Mesenchymal stem cell (in vitro differentiated cells and primary cell): ENCODE measurements at regions not wholly inside any gene's neighbourhood (a gene's known extent, or its start where the extent isn't known, plus 50 kb on each side); places are given as distances from the start of the nearest gene placed in this dataset.

Experiments used
- DNase-seq: peaks from one replicate; pipeline ENCODE4 v3.0.0-alpha.2; 2013
- H2AFZ ChIP-seq: one replicate; pipeline ENCODE4 v1.6.1; 2013; ENCODE audit warnings: low read depth, mild to moderate bottlenecking, control low read depth, inconsistent platforms, low read length, moderate library complexity
- H2AK5ac ChIP-seq: 2 replicates; pipeline ENCODE4 v1.6.1; 2013; ENCODE audit warnings: low read length, moderate library complexity, mild to moderate bottlenecking, inconsistent platforms; ENCODE audit not compliant: severe bottlenecking
- H2BK120ac ChIP-seq: one replicate; pipeline ENCODE4 v1.6.1; 2013; ENCODE audit warnings: low read depth, mild to moderate bottlenecking, inconsistent platforms, low read length, moderate library complexity
- H2BK12ac ChIP-seq, 2 experiments: one replicate each; pipeline ENCODE4 v1.6.1; 2013; ENCODE audit warnings: inconsistent platforms in 2 of 2, low read length in 2 of 2, mild to moderate bottlenecking in 2 of 2, moderate library complexity in 2 of 2, control low read depth in 1 of 2
- H2BK15ac ChIP-seq: one replicate; pipeline ENCODE4 v1.6.1; 2013; ENCODE audit warnings: mild to moderate bottlenecking, low read depth, inconsistent platforms; ENCODE audit not compliant: poor library complexity, severe bottlenecking
- H2BK5ac ChIP-seq: 2 replicates; pipeline ENCODE4 v1.6.1; 2013; ENCODE audit warnings: low read depth, mild to moderate bottlenecking, low read length, control low read depth, inconsistent platforms; ENCODE audit not compliant: poor library complexity, severe bottlenecking
- H3K14ac ChIP-seq, 2 experiments: one replicate each; pipeline ENCODE4 v1.6.1; 2013; ENCODE audit warnings: inconsistent platforms in 2 of 2, low read length in 2 of 2, control low read depth in 1 of 2, mild to moderate bottlenecking in 1 of 2, moderate library complexity in 1 of 2
- H3K18ac ChIP-seq, 2 experiments: one replicate each; pipeline ENCODE4 v1.6.1; 2013; ENCODE audit warnings: inconsistent platforms in 2 of 2, low read length in 2 of 2, control low read depth in 1 of 2, low read depth in 1 of 2, mild to moderate bottlenecking in 1 of 2
- H3K23ac ChIP-seq, 2 experiments: one replicate each; pipeline ENCODE4 v1.6.1; 2013; ENCODE audit warnings: inconsistent platforms in 2 of 2, low read length in 2 of 2, mild to moderate bottlenecking in 2 of 2, moderate library complexity in 2 of 2, control low read depth in 1 of 2
- H3K27ac ChIP-seq: 2 replicates; pipeline ENCODE4 v1.5.1; 2013; ENCODE audit warnings: mild to moderate bottlenecking, moderate library complexity, low read length, control low read depth, inconsistent platforms; ENCODE audit not compliant: poor library complexity, severe bottlenecking
- H3K27me3 ChIP-seq, 2 experiments: 2 replicates each; pipeline versions ENCODE4 v1.6.1 to v1.7.0; 2013; ENCODE audit warnings: low read length in 2 of 2, mild to moderate bottlenecking in 2 of 2, moderate library complexity in 2 of 2, control low read depth in 1 of 2, inconsistent platforms in 1 of 2; ENCODE audit not compliant: control insufficient read depth in 1 of 2, insufficient read depth in 1 of 2
- H3K36me3 ChIP-seq, 2 experiments: 2 replicates each; pipeline versions ENCODE4 v1.6.1 to v1.7.0; 2013; ENCODE audit warnings: low read length in 2 of 2, control low read depth in 1 of 2, inconsistent platforms in 1 of 2, low read depth in 1 of 2, mild to moderate bottlenecking in 1 of 2; ENCODE audit not compliant: insufficient read depth in 2 of 2, control insufficient read depth in 1 of 2
- H3K4ac ChIP-seq, 2 experiments: one replicate each; pipeline ENCODE4 v1.6.1; 2013; ENCODE audit warnings: inconsistent platforms in 2 of 2, low read length in 2 of 2, mild to moderate bottlenecking in 2 of 2, moderate library complexity in 2 of 2, control low read depth in 1 of 2, low read depth in 1 of 2
- H3K4me1 ChIP-seq: 2 replicates; pipeline ENCODE4 v1.6.1; 2013; ENCODE audit warnings: low read depth, low read length, control low read depth; ENCODE audit not compliant: control insufficient read depth, insufficient read depth
- H3K4me2 ChIP-seq: 2 replicates; pipeline ENCODE4 v1.6.1; 2013; ENCODE audit warnings: low read length, mild to moderate bottlenecking, inconsistent platforms; ENCODE audit not compliant: poor library complexity, severe bottlenecking
- H3K4me3 ChIP-seq, 2 experiments: 2 replicates each; pipeline versions ENCODE4 v1.5.1 to v1.7.0; 2013; ENCODE audit warnings: low read length in 2 of 2, mild to moderate bottlenecking in 2 of 2, control low read depth in 1 of 2, low read depth in 1 of 2; ENCODE audit not compliant: insufficient read depth in 1 of 2
- H3K79me1 ChIP-seq: replicated peaks from 2 replicates; pipeline ENCODE4 v1.6.1; 2013; ENCODE audit warnings: mild to moderate bottlenecking, control low read depth, low read length, inconsistent platforms; ENCODE audit not compliant: poor library complexity, severe bottlenecking
- H3K9ac ChIP-seq: 2 replicates; pipeline ENCODE4 v1.7.0; 2013; ENCODE audit warnings: mild to moderate bottlenecking, low read length, moderate library complexity
- H3K9me3 ChIP-seq: 2 replicates; pipeline ENCODE4 v1.7.0; 2013; ENCODE audit warnings: mild to moderate bottlenecking, low read length; ENCODE audit not compliant: control insufficient read depth
- H4K8ac ChIP-seq: one replicate; pipeline ENCODE4 v1.6.1; 2013; ENCODE audit warnings: inconsistent platforms, mild to moderate bottlenecking, low read length, moderate library complexity
- H4K91ac ChIP-seq: one replicate; pipeline ENCODE4 v1.6.1; 2013; ENCODE audit warnings: mild to moderate bottlenecking, low read length, inconsistent platforms
- WGBS: methylation state at CpG from one replicate; pipeline ENCODE4 v1.1.7; 2013; ENCODE audit warnings: mixed read lengths; 5-methylcytosine and 5-hydroxymethylcytosine counted together

DNA sequence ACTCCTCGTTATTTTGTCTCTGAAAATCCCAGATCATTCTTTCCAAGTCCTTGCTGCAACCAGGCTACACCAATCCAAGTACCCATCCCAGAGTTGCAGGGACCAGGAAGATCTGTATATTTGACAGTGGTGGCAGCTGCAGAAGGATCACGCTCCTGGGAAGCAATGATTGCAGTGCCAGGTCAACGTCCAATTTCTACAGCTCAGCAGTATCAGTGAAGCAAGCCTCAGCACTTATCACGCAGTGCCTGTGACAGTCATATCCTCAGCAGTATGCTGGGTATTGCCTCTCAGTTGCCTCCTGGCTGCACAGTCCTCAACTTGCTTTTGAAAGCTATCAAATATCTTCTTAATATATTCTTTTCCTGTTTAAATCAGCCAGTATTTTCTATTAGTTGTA is 66.7 kb downstream of the BARHL2 start:
- H3K4me2 ChIP-seq, result no peak overlapping the region
- H3K27me3 ChIP-seq, result no peaks in the 10 kb centered on the region
- H3K79me1 ChIP-seq, result no peaks in the 10 kb centered on the region
- no peak overlapping the region for H3K23ac ChIP-seq
- no peak overlapping the region for H3K9ac ChIP-seq
- no peak overlapping the region for H2AFZ ChIP-seq
- H3K4me1 ChIP-seq, result no peaks in the 10 kb centered on the region
- H3K14ac ChIP-seq, result no peak overlapping the region
- 70% methylated on average over 4 of the region's 4 CpGs for WGBS
- no peak overlapping the region for H2BK12ac ChIP-seq
- no peak overlapping the region for H4K91ac ChIP-seq
- H2AK5ac ChIP-seq, result no peak overlapping the region
- no peak overlapping the region for H3K27ac ChIP-seq
- H2BK5ac ChIP-seq, result no peak overlapping the region
- H3K9me3 ChIP-seq, result no peaks in the 10 kb centered on the region
- no peak overlapping the region for H3K4ac ChIP-seq
- no peak overlapping the region for H3K4me3 ChIP-seq
- DNase-seq, result no peak
- H2BK15ac ChIP-seq, result no peak overlapping the region
- no peak overlapping the region for H2BK120ac ChIP-seq
- no peaks in the 10 kb centered on the region for H3K36me3 ChIP-seq
- H3K18ac ChIP-seq, result no peak overlapping the region
- no peak overlapping the region for H4K8ac ChIP-seq

DNA sequence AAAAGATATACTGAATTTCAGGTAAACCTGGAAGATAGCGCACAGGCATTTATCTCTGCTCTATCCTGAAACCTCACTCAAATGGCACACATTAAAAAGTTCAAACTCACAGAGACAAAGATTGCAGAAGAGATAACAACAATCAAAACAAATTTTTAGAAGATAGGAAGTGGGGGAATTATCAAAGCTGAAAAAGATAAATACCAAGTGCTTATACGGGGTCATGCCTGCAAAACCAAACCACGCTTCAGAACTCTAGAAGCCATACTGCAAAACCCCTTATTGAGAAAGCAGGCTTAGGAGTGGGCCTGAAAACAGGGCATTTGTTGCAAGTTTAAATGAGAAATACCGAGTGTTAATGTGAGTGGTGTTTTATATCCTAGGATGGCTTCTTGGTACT is 76.8 kb downstream of the BARHL2 start:
- peaks cover 3% of the 10 kb centered on the region for H3K9me3 ChIP-seq
- no peak for DNase-seq
- H3K14ac ChIP-seq, result no peak overlapping the region
- H3K4me2 ChIP-seq, result no peak overlapping the region
- H2BK5ac ChIP-seq, result no peak overlapping the region
- no peak overlapping the region for H2BK15ac ChIP-seq
- H3K27ac ChIP-seq, result no peak overlapping the region
- no peak overlapping the region for H3K4ac ChIP-seq
- H3K36me3 ChIP-seq, result no peaks in the 10 kb centered on the region
- no peaks in the 10 kb centered on the region for H3K4me1 ChIP-seq
- H3K4me3 ChIP-seq, result no peak overlapping the region
- H2BK12ac ChIP-seq, result no peak overlapping the region
- no peak overlapping the region for H3K23ac ChIP-seq
- no CpG with 5 or more reads among the region's 4 CpGs for WGBS
- no peak overlapping the region for H2AFZ ChIP-seq
- H2AK5ac ChIP-seq, result no peak overlapping the region
- no peak overlapping the region for H4K91ac ChIP-seq
- H2BK120ac ChIP-seq, result no peak overlapping the region
- H3K9ac ChIP-seq, result no peak overlapping the region
- no peaks in the 10 kb centered on the region for H3K79me1 ChIP-seq
- no peak overlapping the region for H4K8ac ChIP-seq
- no peak overlapping the region for H3K18ac ChIP-seq
- no peaks in the 10 kb centered on the region for H3K27me3 ChIP-seq

DNA sequence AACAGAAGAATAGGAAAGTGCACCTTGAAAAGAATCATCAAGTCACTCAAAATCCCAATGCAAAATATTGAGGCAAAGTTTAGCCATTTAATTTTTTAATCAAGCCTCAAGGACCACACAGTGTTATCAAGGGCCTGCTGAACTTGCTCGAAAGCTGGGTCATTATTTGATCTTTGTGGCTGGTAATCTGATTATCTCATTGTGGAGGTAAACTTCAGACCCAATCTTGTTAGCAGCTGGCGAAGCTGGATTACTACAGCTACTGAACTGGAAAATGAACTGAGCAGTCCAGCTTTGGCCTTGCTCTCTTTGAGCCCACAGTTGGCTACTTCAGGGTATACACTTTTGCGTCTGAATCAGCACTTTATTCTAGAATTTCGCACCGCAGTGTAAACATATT is 94.4 kb downstream of the BARHL2 start:
- no peak overlapping the region for H2BK5ac ChIP-seq
- H2AFZ ChIP-seq, result no peak overlapping the region
- H3K79me1 ChIP-seq, result no peaks in the 10 kb centered on the region
- H3K9me3 ChIP-seq, result no peaks in the 10 kb centered on the region
- H3K4me2 ChIP-seq, result no peak overlapping the region
- H2BK120ac ChIP-seq, result no peak overlapping the region
- H4K91ac ChIP-seq, result no peak overlapping the region
- H3K27ac ChIP-seq, result no peak overlapping the region
- no peaks in the 10 kb centered on the region for H3K36me3 ChIP-seq
- H2BK12ac ChIP-seq, result no peak overlapping the region
- no peak for DNase-seq
- H3K9ac ChIP-seq, result no peak overlapping the region
- no peak overlapping the region for H2BK15ac ChIP-seq
- no peak overlapping the region for H3K23ac ChIP-seq
- no peak overlapping the region for H3K14ac ChIP-seq
- H2AK5ac ChIP-seq, result no peak overlapping the region
- no peak overlapping the region for H4K8ac ChIP-seq
- H3K4ac ChIP-seq, result no peak overlapping the region
- H3K4me1 ChIP-seq, result no peaks in the 10 kb centered on the region
- WGBS, result 85% methylated on average over 5 of the region's 5 CpGs
- no peak overlapping the region for H3K4me3 ChIP-seq
- H3K18ac ChIP-seq, result no peak overlapping the region
- no peaks in the 10 kb centered on the region for H3K27me3 ChIP-seq

DNA sequence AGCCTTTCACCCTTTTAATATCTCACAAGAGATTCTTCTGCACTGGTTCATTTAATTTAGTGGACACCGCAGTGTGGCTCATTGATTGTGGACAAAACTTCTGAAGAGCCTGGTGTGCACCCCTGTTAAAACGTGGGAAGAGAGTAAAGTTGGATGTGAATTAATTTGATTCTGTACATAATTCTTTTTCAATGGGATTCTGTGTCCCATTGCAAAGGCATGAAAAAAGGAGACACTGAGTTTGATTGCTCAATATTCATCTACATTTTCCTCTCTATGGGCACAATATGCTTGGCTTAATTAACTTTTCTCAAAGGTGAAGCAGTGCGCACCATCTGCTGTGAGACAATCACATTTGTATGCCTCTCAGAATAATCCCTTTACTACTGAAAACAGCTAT is 95.1 kb downstream of the BARHL2 start:
- no peak overlapping the region for H3K14ac ChIP-seq
- H3K36me3 ChIP-seq, result no peaks in the 10 kb centered on the region
- DNase-seq, result no peak
- H2BK12ac ChIP-seq, result no peak overlapping the region
- WGBS, result 77% methylated on average over 3 of the region's 3 CpGs
- H2BK15ac ChIP-seq, result no peak overlapping the region
- H3K4me2 ChIP-seq, result no peak overlapping the region
- H3K23ac ChIP-seq, result no peak overlapping the region
- no peaks in the 10 kb centered on the region for H3K27me3 ChIP-seq
- no peak overlapping the region for H3K27ac ChIP-seq
- H2BK5ac ChIP-seq, result no peak overlapping the region
- H4K91ac ChIP-seq, result no peak overlapping the region
- H3K79me1 ChIP-seq, result no peaks in the 10 kb centered on the region
- no peaks in the 10 kb centered on the region for H3K4me1 ChIP-seq
- no peak overlapping the region for H3K18ac ChIP-seq
- no peak overlapping the region for H3K9ac ChIP-seq
- no peak overlapping the region for H4K8ac ChIP-seq
- H2AFZ ChIP-seq, result no peak overlapping the region
- H2BK120ac ChIP-seq, result no peak overlapping the region
- H3K9me3 ChIP-seq, result no peaks in the 10 kb centered on the region
- no peak overlapping the region for H2AK5ac ChIP-seq
- no peak overlapping the region for H3K4me3 ChIP-seq
- H3K4ac ChIP-seq, result no peak overlapping the region
